ENCODE measurements at regions not wholly inside any gene's neighbourhood (a gene's known extent, or its start where the extent isn't known, plus 50 kb on each side); places are given as distances from the start of the nearest gene placed in this dataset.

- no TSS peak for BruUV-seq (replicated peaks)
- H3K4me3 ChIP-seq, result no peak overlapping the region
- H3K9me3 ChIP-seq (replicated peaks; ENCODE audit: control insufficient read depth, insufficient read depth, low read depth, low read length), result no peaks in the 10 kb centered on the region
- no peak for TF ChIP-seq TAF9B (IDR thresholded peaks at IDR 0.05; ENCODE audit: partially characterized antibody)
- TF ChIP-seq NR4A1 (CRISPR knock-in tag; IDR thresholded peaks at IDR 0.05), result no peak
- no peak for TF ChIP-seq NR4A1 (tag; IDR thresholded peaks at IDR 0.05)
- no peak for TF ChIP-seq GTF2E2 (tag; IDR thresholded peaks at IDR 0.05)
- TF ChIP-seq C11orf30 (IDR thresholded peaks at IDR 0.05; ENCODE audit: low read depth), result no peak
- TF ChIP-seq EWSR1 (IDR thresholded peaks at IDR 0.05; ENCODE audit: borderline replicate concordance, low read depth, partially characterized antibody), result no peak
- no peak for TF ChIP-seq SFPQ (IDR thresholded peaks at IDR 0.05; ENCODE audit: low read depth, low read length)
- TF ChIP-seq NUFIP1 (IDR thresholded peaks at IDR 0.05; ENCODE audit: partially characterized antibody), result no peak
- TF ChIP-seq ZNF12 (CRISPR knock-in tag; IDR thresholded peaks at IDR 0.05), result no peak
- no peak for TF ChIP-seq JUN (IDR thresholded peaks at IDR 0.05; ENCODE audit: borderline replicate concordance, low read depth, low read length)
- no peak for TF ChIP-seq JUN (CRISPR knock-in tag; IDR thresholded peaks at IDR 0.05; ENCODE audit: borderline replicate concordance)
- TF ChIP-seq BCOR (IDR thresholded peaks at IDR 0.05), result no peak
- TF ChIP-seq ZNF589 (CRISPR knock-in tag; IDR thresholded peaks at IDR 0.05; ENCODE audit: low read depth), result no peak
- no peak for TF ChIP-seq HNRNPLL (IDR thresholded peaks at IDR 0.05; ENCODE audit: low read depth, low read length, poor library complexity, severe bottlenecking)
- TF ChIP-seq SP2 (IDR thresholded peaks at IDR 0.05; ENCODE audit: extremely low read depth, low read depth, low read length, poor library complexity, severe bottlenecking), result no peak
- intact Hi-C loops (cut with micrococcal nuclease) (no loop called here), in situ Hi-C loops (cut with MboI) (no loop called here)
- no peaks in the 10 kb centered on the region for H3K27me3 ChIP-seq (ENCODE audit: control insufficient read depth in 2 of 2, insufficient read depth in 2 of 2, low read length in 2 of 2)
- ATAC-seq, result no peak
- no peaks in the 10 kb centered on the region for H3K79me2 ChIP-seq (ENCODE audit: control insufficient read depth, insufficient read depth, low read length)
- no peaks in the 10 kb centered on the region for H3K36me3 ChIP-seq (ENCODE audit: control insufficient read depth, insufficient read depth, low read length)
- H3K4me1 ChIP-seq (replicated peaks in 1 of 2; ENCODE audit: control insufficient read depth in 2 of 2, insufficient read depth in 2 of 2, low read length in 2 of 2), result no peaks in the 10 kb centered on the region
- no peak for DNase-seq (ENCODE audit: extremely low read depth in 1 of 4, low spot score in 3 of 4)
- no peak overlapping the region for H2AFZ ChIP-seq (ENCODE audit: low read depth, low read length)
- no peak for FAIRE-seq
- no peak overlapping the region for H3K27ac ChIP-seq (ENCODE audit: extremely low read depth, low read depth, low read length)
- POLR2A ChIA-PET, result no interaction called here
- H3K9me1 ChIP-seq (ENCODE audit: control insufficient read depth, insufficient read depth, low read length), result no peaks in the 10 kb centered on the region
- H3K4me2 ChIP-seq (ENCODE audit: insufficient read depth, low read length), result no peak overlapping the region
- CTCF ChIA-PET (ENCODE audit: low intra/inter-chr PET ratio), result no interaction called here
- no peaks in the 10 kb centered on the region for H4K20me1 ChIP-seq (replicated peaks; ENCODE audit: control insufficient read depth, insufficient read depth, low read length)
- H3K9ac ChIP-seq (ENCODE audit: insufficient read depth in 1 of 2, low read depth in 2 of 2, low read length in 2 of 2), result no peak overlapping the region
Measured at GRCh38 chr1:215458562-215458961, 108.5 kb upstream of the KCTD3 start.
